ENCODE measurements at regions not wholly inside any gene's neighbourhood (a gene's known extent, or its start where the extent isn't known, plus 50 kb on each side); places are given as distances from the start of the nearest gene placed in this dataset.

DNA sequence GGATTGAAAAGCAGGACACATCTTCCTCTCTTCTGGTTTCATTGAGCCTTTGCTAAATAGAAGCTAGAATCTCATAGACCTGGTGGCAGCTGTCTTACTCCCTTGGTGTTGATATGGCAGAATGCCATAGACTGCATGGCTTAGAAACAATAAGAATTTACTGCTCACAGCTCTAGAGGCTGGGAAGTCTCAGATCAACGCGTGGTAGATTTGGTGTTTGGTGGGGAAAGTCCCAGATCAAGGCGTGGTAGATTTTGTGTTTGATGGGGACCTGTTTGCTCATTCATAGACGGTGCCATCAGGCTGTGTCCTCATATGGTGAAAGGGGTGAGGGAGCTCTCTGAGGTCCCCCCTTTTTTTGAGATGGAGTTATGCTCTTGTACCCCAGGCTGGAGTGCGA lies 57.6 kb upstream of the PPP2R3B start:
- Mint-ChIP-seq H3K4me3 (no peak overlapping the region), H3K36me3 (ENCODE audit: insufficient read depth in 1 of 3, low read depth in 3 of 3) (peaks cover 10 to 28% (median 22%) of the 10 kb centered on the region in 3 experiments), H3K4me1 (peaks cover 19 to 27% of the 10 kb centered on the region in 2 experiments), H3K27me3 (ENCODE audit: low read depth) (peaks cover 63% of the 10 kb centered on the region), H3K27ac (no peak overlapping the region), H3K9me3 (peaks cover 5 to 12% of the 10 kb centered on the region in 2 experiments)
- Histone ChIP-seq H3K14ac (ENCODE audit: insufficient read depth, low read length) (no peak overlapping the region), H3K23me2 (ENCODE audit: insufficient read length, low read depth, low read length, poor library complexity, severe bottlenecking) (peaks cover 4% of the 10 kb centered on the region), H3K79me2 (ENCODE audit: insufficient read depth, low read length) (no peaks in the 10 kb centered on the region), H3K4me2 (ENCODE audit: insufficient read depth, insufficient read length, low read length) (no peak overlapping the region), H2BK120ac (ENCODE audit: low read depth, low read length, poor library complexity, severe bottlenecking) (no peak overlapping the region), H3T11ph (ENCODE audit: low read length) (no peak overlapping the region), H3K56ac (ENCODE audit: insufficient read length, low read depth, low read length) (no peak overlapping the region), H3K23ac (ENCODE audit: insufficient read length, low read depth, low read length) (no peak overlapping the region), H2AK5ac (ENCODE audit: insufficient read length, low read length) (no peak overlapping the region), H4K91ac (ENCODE audit: insufficient read length, low read depth, low read length) (no peak overlapping the region), H2BK15ac (ENCODE audit: low read depth, low read length) (no peak overlapping the region), H3K79me1 (ENCODE audit: insufficient read depth, low read depth, low read length, poor library complexity, severe bottlenecking) (no peaks in the 10 kb centered on the region), H3K27ac (ENCODE audit: insufficient read length, low read depth, low read length) (no peak overlapping the region), H3K9me3 (ENCODE audit: control insufficient read depth, low read depth, low read length) (no peaks in the 10 kb centered on the region), H4K20me1 (ENCODE audit: control insufficient read depth, insufficient read depth, insufficient read length) (no peaks in the 10 kb centered on the region), H2BK12ac (ENCODE audit: insufficient read length, low read depth, low read length) (no peak overlapping the region), H3K27me3 (ENCODE audit: insufficient read depth, low read length) (peaks cover 7% of the 10 kb centered on the region; the same call in 1 of the 2 replicates), H4K5ac (ENCODE audit: insufficient read length, low read depth, low read length) (no peak overlapping the region), H2BK5ac (ENCODE audit: insufficient read length, low read length) (no peak overlapping the region), H2BK20ac (ENCODE audit: low read depth, low read length, poor library complexity, severe bottlenecking) (no peak overlapping the region), H3K4ac (ENCODE audit: low read depth, low read length) (no peak overlapping the region), H4K8ac (replicated peaks; ENCODE audit: insufficient read length, low read depth, low read length) (no peak overlapping the region), H2AFZ (ENCODE audit: low read length) (no peak overlapping the region), H3K4me1 (ENCODE audit: insufficient read depth, low read length) (no peaks in the 10 kb centered on the region), H3K9ac (ENCODE audit: extremely low read depth, insufficient read length, low read length) (no peak overlapping the region), H3K18ac (ENCODE audit: insufficient read length, low read depth, low read length) (no peak overlapping the region)
- DNase-seq: no peak
- TF ChIP-seq CTCF (conservative IDR thresholded peaks at IDR 0.05): no peak
- WGBS (ENCODE audit: extremely low coverage, insufficient read length, low lambda C conversion rate): no CpG with 5 or more reads among the region's 5 CpGs
